Right cardiac atrium (tissue), 5 donors: ENCODE measurements at regions not wholly inside any gene's neighbourhood (a gene's known extent, or its start where the extent isn't known, plus 50 kb on each side); places are given as distances from the start of the nearest gene placed in this dataset.

Experiments used
- ATAC-seq, 2 donors: fragments of 200-7000 bp; cut with Tn5 transposase; one replicate each; pipeline versions ENCODE4 v1.8.0 to v1.9.1; 2020; ENCODE audit warnings: moderate library complexity in 2 of 2, mild to moderate bottlenecking in 1 of 2
- DNase-seq, 3 donors: peaks; one replicate each; pipeline ENCODE4 v3.0.0-alpha.2; 2020
- H3K27ac ChIP-seq: one replicate; pipeline ENCODE4 v1.5.1; 2013; ENCODE audit warnings: mild to moderate bottlenecking, low read length, control low read depth, moderate library complexity
- H3K27me3 ChIP-seq: one replicate; pipeline ENCODE4 v1.6.1; 2013; ENCODE audit not compliant: control insufficient read depth, insufficient read depth
- H3K4me1 ChIP-seq: one replicate; pipeline ENCODE4 v1.6.1; 2013; ENCODE audit warnings: low read length; ENCODE audit not compliant: control insufficient read depth, insufficient read depth
- H3K4me3 ChIP-seq: one replicate; pipeline ENCODE4 v1.5.1; 2013; ENCODE audit warnings: low read length, control low read depth
- H3K9me3 ChIP-seq: one replicate; pipeline ENCODE4 v1.6.1; 2013; ENCODE audit warnings: low read length; ENCODE audit not compliant: control insufficient read depth
- WGBS: extraction: QIAGEN DNeasy Blood & Tissue Kit; methylation state at CpG from one replicate; pipeline ENCODE4 v1.1.7; 2013; 5-methylcytosine and 5-hydroxymethylcytosine counted together
- intact Hi-C, 4 donors: fragments of 100-400 bp; cut with DNase I; formaldehyde crosslinking; loops; one replicate each; pipeline versions ENCODE4 v1.11.0 to v1.14.0; 2022 to 2023
- donor health status: healthy with polysubstance abuse.
- donor health status: DM: no; HTN: yes; CAD: no.
- donor health status: DM: no; HTN: no; CAD: no.
- donor health status: DM: no; HTN: yes; CAD: no; lungs with severe emphysema.
- donor health status: DM: yes; HTN: yes; CAD: no.

DNA sequence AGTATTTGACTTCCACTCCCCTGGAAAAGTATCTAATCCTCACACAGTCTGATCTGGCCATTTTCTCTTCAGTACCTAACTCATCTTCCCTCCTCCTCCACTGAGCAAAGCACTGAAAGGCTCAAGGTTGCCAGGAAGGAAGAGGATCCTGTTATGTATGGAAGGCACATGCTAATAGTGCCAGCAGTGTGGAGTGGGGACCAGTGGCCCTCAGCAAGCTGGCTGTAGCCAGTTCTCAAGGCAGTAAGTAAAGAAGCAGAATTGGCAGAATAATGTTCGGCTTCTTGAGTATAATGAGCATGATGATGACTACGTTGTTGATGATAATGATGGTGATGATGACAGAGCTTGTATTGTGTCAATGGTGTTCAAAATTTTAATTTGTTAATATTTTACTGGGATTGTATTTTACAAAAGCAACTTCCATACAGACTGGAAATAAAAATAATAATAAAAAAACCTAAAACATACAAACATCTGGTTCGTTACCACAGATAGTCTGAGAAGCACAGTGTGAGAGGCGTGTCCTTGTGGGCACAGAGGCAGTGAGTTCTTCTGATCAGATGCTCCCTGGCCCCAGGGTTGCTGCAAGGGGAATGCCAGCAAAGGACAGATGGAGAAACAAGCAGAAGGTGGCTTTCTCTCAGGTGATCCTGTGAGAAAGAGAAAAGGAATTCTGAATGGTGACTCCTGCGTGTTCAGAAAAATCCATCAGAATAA, 528.8 kb downstream of the CMPK2 start:
- intact Hi-C loops = no loop called here
- no peaks in the 10 kb centered on the region for H3K27me3 ChIP-seq
- no peaks in the 10 kb centered on the region for H3K9me3 ChIP-seq
- H3K27ac ChIP-seq = no peak overlapping the region
- DNase-seq = no peak
- no peak overlapping the region for H3K4me3 ChIP-seq
- ATAC-seq = no peak
- H3K4me1 ChIP-seq = no peaks in the 10 kb centered on the region
- 90% methylated on average over 5 of the region's 5 CpGs for WGBS

DNA sequence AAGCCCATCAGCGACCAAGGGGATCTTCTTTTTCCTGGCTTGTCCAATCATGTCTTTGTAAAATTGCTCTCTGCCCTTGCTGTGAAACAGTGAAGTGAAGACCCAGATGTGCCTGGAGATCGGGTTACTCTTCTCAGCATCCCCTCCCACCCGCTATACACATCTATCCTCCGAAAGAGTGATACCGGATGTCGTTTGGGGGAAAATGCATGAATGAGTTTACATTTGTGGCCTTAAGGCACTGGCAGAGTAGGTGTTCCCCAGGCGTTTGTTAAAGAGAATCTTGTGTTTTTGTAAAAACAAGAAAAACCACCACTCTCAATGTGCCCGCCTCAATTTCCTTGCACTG, 528.3 kb downstream of the CMPK2 start:
- H3K27ac ChIP-seq = no peak overlapping the region
- 63% methylated on average over 8 of the region's 8 CpGs for WGBS
- no peaks in the 10 kb centered on the region for H3K27me3 ChIP-seq
- no peak overlapping the region for H3K4me3 ChIP-seq
- DNase-seq (no peak), ATAC-seq (no peak)
- H3K4me1 ChIP-seq = no peaks in the 10 kb centered on the region
- no peaks in the 10 kb centered on the region for H3K9me3 ChIP-seq
- intact Hi-C loops = no loop called here

DNA sequence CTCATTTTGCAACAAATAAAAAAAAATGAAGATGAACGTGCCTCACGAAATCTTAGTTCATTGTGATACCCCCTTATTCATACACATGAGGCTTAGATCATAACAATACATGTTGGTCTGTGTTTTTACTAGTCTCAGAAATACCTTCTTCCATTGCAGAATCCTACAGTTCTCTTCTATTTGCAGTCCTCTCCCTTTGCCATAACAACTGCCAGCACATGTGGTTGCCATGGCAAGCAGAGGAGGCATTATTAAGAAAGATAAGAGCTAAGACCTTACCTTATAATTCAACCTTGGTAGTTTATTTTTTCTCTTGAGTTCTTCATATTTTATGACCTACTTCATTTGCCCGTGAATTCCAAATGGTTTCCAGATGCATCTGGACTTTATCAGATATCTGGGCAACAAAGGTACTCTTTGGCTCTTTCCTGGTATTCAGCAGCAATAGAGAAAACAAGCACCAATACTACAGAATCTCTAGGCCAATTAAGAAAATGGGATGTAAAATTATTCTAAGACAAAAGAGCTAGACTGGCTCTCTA, 524.0 kb downstream of the CMPK2 start:
- intact Hi-C loops = no loop called here
- ATAC-seq (no peak), DNase-seq (no peak)
- no peak overlapping the region for H3K4me3 ChIP-seq
- 79% methylated on average over 3 of the region's 3 CpGs for WGBS
- no peaks in the 10 kb centered on the region for H3K4me1 ChIP-seq
- no peak overlapping the region for H3K27ac ChIP-seq
- H3K27me3 ChIP-seq = no peaks in the 10 kb centered on the region
- no peaks in the 10 kb centered on the region for H3K9me3 ChIP-seq

DNA sequence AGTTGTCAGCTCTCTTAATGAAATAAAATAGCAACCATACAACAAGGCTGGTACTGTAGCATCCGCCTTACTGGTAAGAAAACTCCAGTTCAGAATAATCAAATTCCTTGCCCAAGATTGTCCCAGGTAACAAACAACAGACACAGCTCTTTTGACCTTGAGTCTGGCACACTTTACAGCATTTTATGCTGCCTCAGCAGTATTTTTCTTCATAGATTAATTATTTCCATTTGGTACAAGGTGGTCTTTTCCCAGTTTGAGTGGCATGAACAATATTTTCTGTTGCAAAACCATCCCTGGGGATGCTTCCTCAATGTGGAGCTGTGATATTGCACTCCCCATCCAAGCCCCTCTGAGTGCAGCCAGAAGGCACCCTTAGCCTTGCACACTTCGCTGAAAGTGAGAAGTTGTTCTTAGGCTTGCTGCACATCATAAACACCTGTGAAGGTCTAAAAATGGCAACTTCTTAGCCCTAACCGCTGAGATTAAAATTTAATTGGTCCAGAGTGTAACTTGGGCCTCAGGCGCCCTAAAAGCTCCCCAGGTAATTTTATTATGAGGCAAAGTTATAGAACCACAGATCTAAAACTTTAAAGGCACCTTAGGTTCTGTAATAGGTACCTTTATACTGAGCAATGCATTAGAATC, 523.3 kb downstream of the CMPK2 start:
- Histone ChIP-seq H3K4me1 (no peaks in the 10 kb centered on the region), H3K9me3 (no peaks in the 10 kb centered on the region), H3K27me3 (no peaks in the 10 kb centered on the region), H3K4me3 (no peak overlapping the region), H3K27ac (no peak overlapping the region)
- intact Hi-C loops = no loop called here
- ATAC-seq (no peak), DNase-seq (no peak)
- WGBS = 80% methylated on average over 4 of the region's 4 CpGs

DNA sequence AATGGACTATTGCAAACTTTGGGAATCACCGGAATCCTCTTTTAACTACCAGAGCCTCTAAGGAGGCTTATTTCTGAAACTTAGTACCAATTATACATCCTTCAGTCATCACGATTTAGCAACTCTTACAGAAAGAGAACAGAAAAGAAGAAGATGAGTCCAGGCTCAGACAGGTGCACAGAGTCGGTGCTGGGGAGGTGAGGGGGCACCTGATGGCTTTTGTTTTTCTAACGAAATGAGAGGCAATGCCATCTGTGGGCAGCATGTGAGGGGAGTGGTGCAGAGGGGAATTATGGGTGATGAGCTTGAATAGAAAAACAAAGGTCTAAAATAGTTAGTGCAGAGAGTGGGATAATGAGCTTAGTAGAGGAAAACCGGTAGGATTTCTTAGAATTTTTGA, 522.6 kb downstream of the CMPK2 start:
- ATAC-seq = no peak
- no peak for DNase-seq
- Histone ChIP-seq H3K9me3 (no peaks in the 10 kb centered on the region), H3K27me3 (no peaks in the 10 kb centered on the region), H3K27ac (no peak overlapping the region), H3K4me3 (no peak overlapping the region), H3K4me1 (no peaks in the 10 kb centered on the region)
- WGBS = 86% methylated on average over 5 of the region's 5 CpGs
- intact Hi-C loops = no loop called here

DNA sequence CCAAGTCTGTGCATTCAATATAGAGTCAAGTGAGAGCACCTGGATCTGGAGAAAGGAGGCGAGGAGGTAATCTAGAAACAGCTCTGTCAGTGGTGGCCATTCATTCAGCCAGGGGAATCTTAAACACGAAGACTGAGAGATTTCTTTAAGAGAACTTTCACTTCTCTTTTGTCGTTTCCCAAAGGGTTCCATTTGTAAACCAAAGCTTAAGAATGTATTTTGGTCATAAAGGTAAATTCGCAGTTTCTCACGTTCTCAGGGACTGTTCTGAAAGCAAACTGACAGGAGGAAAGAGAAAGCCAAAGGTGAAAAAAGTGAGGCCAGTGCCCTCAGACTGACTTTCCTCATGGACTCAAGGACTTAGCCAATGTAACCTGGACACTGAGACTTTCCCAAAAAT, 513.5 kb downstream of the CMPK2 start:
- Histone ChIP-seq H3K4me1 (no peaks in the 10 kb centered on the region), H3K4me3 (no peak overlapping the region), H3K27ac (no peak overlapping the region), H3K27me3 (no peaks in the 10 kb centered on the region), H3K9me3 (no peaks in the 10 kb centered on the region)
- intact Hi-C loops = loop anchor here in 3 of 4 donors (2.0 to 10.0 kb wide), 3 partner anchors 420 to 423 kb away; no protein-coding TSS in a partner anchor
- ATAC-seq = no peak
- no peak for DNase-seq
- WGBS = 84% methylated on average over 5 of the region's 5 CpGs

DNA sequence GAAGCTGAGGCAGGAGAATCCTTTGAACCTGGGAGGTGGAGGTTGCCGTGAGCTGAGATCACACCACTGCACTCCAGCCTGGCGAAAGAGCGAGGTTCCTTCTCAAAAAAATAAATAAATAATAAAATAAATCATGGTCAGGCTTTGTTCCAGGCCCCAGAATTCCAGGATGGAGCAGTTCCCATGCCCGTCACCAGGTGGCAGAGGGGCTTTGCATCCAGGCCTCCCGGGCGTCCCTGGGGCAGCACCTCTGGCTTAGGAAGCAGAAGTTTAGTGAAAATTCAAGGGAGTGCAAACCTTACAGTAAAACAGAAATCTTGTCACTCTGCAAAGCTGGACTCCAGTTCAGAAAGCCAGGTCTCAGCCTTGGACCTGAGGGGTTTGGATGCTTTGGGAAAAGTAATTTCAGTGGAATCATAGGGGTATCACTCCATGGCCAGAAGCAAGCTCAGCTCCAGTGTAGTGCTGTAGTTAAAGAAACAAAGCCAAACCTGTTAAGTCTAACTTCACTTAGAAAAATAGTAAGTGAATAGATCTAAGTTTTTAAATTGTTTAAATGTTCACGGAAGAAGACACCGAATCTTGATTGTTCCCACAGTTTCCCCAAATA, 512.7 kb downstream of the CMPK2 start:
- H3K4me3 ChIP-seq = no peak overlapping the region
- 46% methylated on average over 8 of the region's 8 CpGs for WGBS
- no peaks in the 10 kb centered on the region for H3K9me3 ChIP-seq
- peak; percentile 47 to 60 for ATAC-seq
- no peak overlapping the region for H3K27ac ChIP-seq
- no peaks in the 10 kb centered on the region for H3K27me3 ChIP-seq
- H3K4me1 ChIP-seq = no peaks in the 10 kb centered on the region
- intact Hi-C loops = loop anchor here in 3 of 4 donors (2.0 to 10.0 kb wide), 3 partner anchors 419 to 422 kb away; no protein-coding TSS in a partner anchor
- DNase-seq = peak; percentile 36 to 74 (median 56)

DNA sequence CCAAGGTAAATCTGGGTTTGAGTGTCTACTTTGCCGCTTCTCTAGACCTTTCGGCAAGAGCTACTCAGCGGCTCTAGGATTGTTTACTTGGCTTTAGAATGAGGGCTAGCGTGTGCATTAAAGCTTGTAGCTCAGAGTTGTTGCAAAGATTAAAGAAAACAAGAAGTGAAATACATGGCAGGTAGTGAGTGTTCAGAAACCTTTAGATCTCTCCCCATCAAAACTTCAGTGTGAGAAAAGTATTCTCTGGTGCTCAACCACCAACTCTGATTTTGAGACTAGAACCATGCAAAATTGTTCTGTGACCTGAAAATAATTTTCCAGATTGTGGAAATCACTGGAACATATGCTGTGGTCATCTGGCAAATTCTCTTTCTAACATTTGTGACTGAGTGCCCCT, 512.0 kb downstream of the CMPK2 start:
- H3K9me3 ChIP-seq = no peaks in the 10 kb centered on the region
- H3K27ac ChIP-seq = no peak overlapping the region
- intact Hi-C loops = loop anchor here in 3 of 4 donors (2.0 to 10.0 kb wide), 3 partner anchors 419 to 421 kb away; no protein-coding TSS in a partner anchor
- no peaks in the 10 kb centered on the region for H3K4me1 ChIP-seq
- no peak for ATAC-seq
- 85% methylated on average over 4 of the region's 4 CpGs for WGBS
- no peaks in the 10 kb centered on the region for H3K27me3 ChIP-seq
- DNase-seq = no peak
- no peak overlapping the region for H3K4me3 ChIP-seq

DNA sequence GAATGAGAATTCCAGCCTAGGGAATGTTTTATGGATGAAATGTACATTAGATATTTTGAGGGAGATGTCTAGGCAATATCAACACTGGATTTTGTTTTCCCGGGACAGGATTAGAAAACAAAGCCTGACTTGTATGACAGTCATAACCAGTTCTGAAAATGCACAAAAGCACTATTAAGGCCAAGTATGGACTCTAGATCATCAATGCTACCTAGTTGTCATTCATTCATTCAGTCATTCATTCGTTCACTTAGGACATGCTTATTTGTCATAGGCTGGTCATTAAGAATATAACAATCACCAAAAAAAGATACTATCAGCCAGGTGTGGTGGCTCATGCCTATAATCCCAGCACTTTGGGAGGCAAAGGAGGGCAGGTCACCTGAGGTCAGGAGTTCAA, 511.2 kb downstream of the CMPK2 start:
- WGBS = 78% methylated on average over 2 of the region's 2 CpGs
- H3K9me3 ChIP-seq = no peaks in the 10 kb centered on the region
- intact Hi-C loops = loop anchor here in 2 of 4 donors (5.0 to 10.0 kb wide), 2 partner anchors 418 to 420 kb away; no protein-coding TSS in a partner anchor
- H3K4me1 ChIP-seq = no peaks in the 10 kb centered on the region
- no peak for ATAC-seq
- H3K27ac ChIP-seq = no peak overlapping the region
- DNase-seq = no peak
- no peaks in the 10 kb centered on the region for H3K27me3 ChIP-seq
- H3K4me3 ChIP-seq = no peak overlapping the region

DNA sequence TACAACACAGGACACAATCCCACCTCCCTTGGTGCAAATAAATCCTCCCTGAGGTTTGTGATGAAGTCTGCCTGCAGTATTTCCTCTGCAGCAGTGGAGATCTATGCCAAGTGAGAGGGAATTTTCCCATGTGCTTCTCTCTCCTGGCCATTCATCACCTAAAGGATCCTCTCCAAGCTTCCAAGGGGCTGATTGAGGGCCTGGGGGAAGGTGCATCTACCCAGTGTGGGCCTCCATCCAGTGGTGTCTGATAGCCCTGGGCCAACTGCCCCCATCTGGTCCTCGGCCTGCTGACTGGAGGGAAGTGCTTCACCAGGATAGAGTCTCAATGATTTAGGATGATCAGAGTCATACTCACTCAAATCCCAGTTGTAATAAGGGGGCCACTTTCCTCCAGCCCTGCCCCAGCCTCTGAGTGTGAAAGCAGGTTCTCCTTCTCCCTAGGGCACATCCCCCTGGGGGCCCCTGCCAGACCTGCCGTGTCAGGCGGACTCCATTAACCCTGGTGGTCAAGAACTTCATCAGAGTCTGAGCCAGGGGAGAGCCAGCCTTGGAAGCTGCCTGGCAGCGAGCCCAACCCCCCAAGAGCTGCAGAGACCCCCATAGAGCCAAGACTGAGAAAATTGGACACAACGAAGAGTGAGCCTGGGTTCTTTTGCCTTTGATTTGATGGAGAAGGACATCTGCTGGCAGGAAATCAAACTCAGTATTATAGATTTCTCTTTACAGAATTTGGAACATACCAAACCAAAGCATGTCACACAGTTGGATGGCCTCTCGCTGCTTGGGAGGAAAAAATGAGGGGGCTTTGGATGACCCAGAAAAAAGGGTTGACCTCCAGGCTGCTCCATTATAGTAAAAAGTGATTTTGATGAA, 509.6 kb downstream of the CMPK2 start:
- ATAC-seq = no peak
- intact Hi-C loops = loop anchor here in 2 of 4 donors (5.0 to 10.0 kb wide), 2 partner anchors 416 to 419 kb away; no protein-coding TSS in a partner anchor

More for the DNA sequence above, 509.6 kb downstream of the CMPK2 start:
- no peak overlapping the region for H3K27ac ChIP-seq
- DNase-seq = peak in 2 of 3 donors; percentile 15 to 27
- no peaks in the 10 kb centered on the region for H3K27me3 ChIP-seq
- no peaks in the 10 kb centered on the region for H3K4me1 ChIP-seq
- H3K4me3 ChIP-seq = no peak overlapping the region
- H3K9me3 ChIP-seq = no peaks in the 10 kb centered on the region
- WGBS = 71% methylated on average over 6 of the region's 6 CpGs
